MCF 10A (cell line): ENCODE measurements at regions not wholly inside any gene's neighbourhood (a gene's known extent, or its start where the extent isn't known, plus 50 kb on each side); places are given as distances from the start of the nearest gene placed in this dataset.

Source experiments
- BruUV-seq: library from RNA; stranded (reverse); fragments of 400-500 nt; replicated peaks from 2 replicates; lab custom pipeline; 2021; lab: Mats Ljungman, UMichigan
- CTCF ChIA-PET: fragments of 300-600 bp; sonication (Branson Sonifier 250); formaldehyde crosslinking; extraction: SDS; loops from one replicate; lab custom pipeline; 2021; ENCODE audit warnings: antibody characterized with exemption, inconsistent platforms; lab: Yijun Ruan, JAX
- POLR2A ChIA-PET: fragments of 300-600, 350-650 bp; sonication (Branson Sonifier 250); formaldehyde crosslinking; extraction: SDS; loops from one replicate; lab custom pipeline; 2020; ENCODE audit warnings: antibody characterized with exemption, inconsistent platforms; lab: Yijun Ruan, JAX
- DNase-seq: peaks from one replicate; pipeline ENCODE4 v3.0.0-alpha.2; 2018; ENCODE audit not compliant: unreplicated experiment
- H3K27ac Mint-ChIP-seq: one replicate; pipeline ENCODE4 v1.8.0; 2022; ENCODE audit warnings: mild to moderate bottlenecking, low read depth, mixed read lengths; ENCODE audit not compliant: unreplicated experiment
- H3K27me3 Mint-ChIP-seq: one replicate; pipeline ENCODE4 v1.8.0; 2022; ENCODE audit warnings: mixed read lengths; ENCODE audit not compliant: insufficient read depth, unreplicated experiment
- H3K36me3 Mint-ChIP-seq: one replicate; pipeline ENCODE4 v1.8.0; 2022; ENCODE audit warnings: mild to moderate bottlenecking, moderate library complexity, mixed read lengths; ENCODE audit not compliant: insufficient read depth, unreplicated experiment
- H3K4me1 Mint-ChIP-seq: one replicate; pipeline ENCODE4 v1.8.0; 2022; ENCODE audit warnings: mixed read lengths; ENCODE audit not compliant: insufficient read depth, unreplicated experiment
- H3K4me3 Mint-ChIP-seq: one replicate; pipeline ENCODE4 v1.8.0; 2022; ENCODE audit warnings: mild to moderate bottlenecking, moderate library complexity, mixed read lengths; ENCODE audit not compliant: unreplicated experiment
- H3K9me3 Mint-ChIP-seq: one replicate; pipeline ENCODE4 v1.8.0; 2022; ENCODE audit warnings: mixed read lengths; ENCODE audit not compliant: unreplicated experiment
- intact Hi-C: fragments of 100-400 bp; cut with micrococcal nuclease; formaldehyde crosslinking; loops from 2 replicates; pipeline ENCODE4 v1.14.1; 2022
- TF ChIP-seq, protein P1 (sequence below): fragments of 200-600 bp; IDR thresholded peaks from one replicate; pipeline ENCODE4 v1.8.0; 2022; ENCODE audit warnings: antibody characterized with exemption, mild to moderate bottlenecking; ENCODE audit not compliant: unreplicated experiment

DNA sequence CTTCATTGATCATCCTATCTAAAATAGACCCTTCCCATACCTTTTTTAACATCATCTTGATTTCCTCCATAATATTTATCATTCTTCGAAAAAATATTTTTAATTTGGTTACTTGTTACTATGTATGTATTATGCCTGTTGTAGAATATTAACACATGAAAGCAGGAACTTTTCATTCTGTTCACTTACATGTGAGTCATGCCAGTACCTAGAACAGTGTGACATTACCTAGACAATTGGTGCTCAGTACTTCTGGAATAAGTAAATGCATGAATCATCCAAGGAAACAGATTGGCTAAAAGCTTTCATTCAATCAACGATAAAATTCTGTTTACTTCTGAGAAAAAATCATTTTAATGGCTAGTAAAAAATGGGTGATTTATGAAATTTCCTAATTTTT, 76.4 kb downstream of the CXXC4 start:
- Mint-ChIP-seq H3K27me3 (no peaks in the 10 kb centered on the region), H3K4me3 (no peak overlapping the region), H3K4me1 (no peaks in the 10 kb centered on the region), H3K27ac (peak overlapping the region; percentile 25), H3K36me3 (no peaks in the 10 kb centered on the region), H3K9me3 (no peaks in the 10 kb centered on the region)
- intact Hi-C loops: no loop called here
- DNase-seq: peak; percentile 31
- ChIA-PET POLR2A (no interaction called here), CTCF (interaction anchor here (1.5 kb wide), 1 partner anchor 353 kb away, joined by 3 read pairs; no protein-coding TSS in a partner anchor)
- no TSS peak for BruUV-seq
- TF ChIP-seq, protein P1, sequence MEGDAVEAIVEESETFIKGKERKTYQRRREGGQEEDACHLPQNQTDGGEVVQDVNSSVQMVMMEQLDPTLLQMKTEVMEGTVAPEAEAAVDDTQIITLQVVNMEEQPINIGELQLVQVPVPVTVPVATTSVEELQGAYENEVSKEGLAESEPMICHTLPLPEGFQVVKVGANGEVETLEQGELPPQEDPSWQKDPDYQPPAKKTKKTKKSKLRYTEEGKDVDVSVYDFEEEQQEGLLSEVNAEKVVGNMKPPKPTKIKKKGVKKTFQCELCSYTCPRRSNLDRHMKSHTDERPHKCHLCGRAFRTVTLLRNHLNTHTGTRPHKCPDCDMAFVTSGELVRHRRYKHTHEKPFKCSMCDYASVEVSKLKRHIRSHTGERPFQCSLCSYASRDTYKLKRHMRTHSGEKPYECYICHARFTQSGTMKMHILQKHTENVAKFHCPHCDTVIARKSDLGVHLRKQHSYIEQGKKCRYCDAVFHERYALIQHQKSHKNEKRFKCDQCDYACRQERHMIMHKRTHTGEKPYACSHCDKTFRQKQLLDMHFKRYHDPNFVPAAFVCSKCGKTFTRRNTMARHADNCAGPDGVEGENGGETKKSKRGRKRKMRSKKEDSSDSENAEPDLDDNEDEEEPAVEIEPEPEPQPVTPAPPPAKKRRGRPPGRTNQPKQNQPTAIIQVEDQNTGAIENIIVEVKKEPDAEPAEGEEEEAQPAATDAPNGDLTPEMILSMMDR: no peak

DNA sequence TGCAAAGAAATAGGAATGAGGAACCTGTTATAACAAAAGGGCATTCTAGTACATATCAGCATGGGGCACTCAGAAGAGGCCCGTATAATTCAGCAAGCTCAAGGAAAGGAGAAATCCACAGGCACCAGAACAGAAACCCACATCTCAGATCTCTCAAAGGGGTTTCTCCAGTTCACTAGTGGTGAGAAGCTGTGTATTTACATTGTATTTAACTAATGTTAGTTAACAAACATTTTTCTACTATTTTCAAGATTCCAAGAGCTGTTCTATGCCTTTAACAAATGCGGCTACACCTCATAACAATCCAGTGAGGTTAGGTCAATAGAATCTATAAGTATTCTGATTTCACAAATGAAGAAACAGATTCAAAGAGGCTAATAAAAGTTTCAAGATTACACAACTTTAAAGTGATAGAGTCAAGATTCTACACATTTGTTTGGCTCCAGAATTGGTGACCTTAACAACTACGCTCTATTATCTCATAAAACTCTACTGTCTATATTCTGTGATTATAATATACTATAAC, 77.3 kb downstream of the CXXC4 start:
- Mint-ChIP-seq H3K27ac (no peak overlapping the region), H3K4me1 (no peaks in the 10 kb centered on the region), H3K36me3 (no peaks in the 10 kb centered on the region), H3K27me3 (no peaks in the 10 kb centered on the region), H3K4me3 (no peak overlapping the region), H3K9me3 (no peaks in the 10 kb centered on the region)
- CTCF ChIA-PET: interaction anchor here (0.5 to 0.6 kb wide), 2 partner anchors 101 to 510 kb away, joined by 3 read pairs; no protein-coding TSS in a partner anchor
- POLR2A ChIA-PET: no interaction called here
- DNase-seq: no peak
- intact Hi-C loops: no loop called here
- BruUV-seq: no TSS peak
- TF ChIP-seq, protein P1: no peak

DNA sequence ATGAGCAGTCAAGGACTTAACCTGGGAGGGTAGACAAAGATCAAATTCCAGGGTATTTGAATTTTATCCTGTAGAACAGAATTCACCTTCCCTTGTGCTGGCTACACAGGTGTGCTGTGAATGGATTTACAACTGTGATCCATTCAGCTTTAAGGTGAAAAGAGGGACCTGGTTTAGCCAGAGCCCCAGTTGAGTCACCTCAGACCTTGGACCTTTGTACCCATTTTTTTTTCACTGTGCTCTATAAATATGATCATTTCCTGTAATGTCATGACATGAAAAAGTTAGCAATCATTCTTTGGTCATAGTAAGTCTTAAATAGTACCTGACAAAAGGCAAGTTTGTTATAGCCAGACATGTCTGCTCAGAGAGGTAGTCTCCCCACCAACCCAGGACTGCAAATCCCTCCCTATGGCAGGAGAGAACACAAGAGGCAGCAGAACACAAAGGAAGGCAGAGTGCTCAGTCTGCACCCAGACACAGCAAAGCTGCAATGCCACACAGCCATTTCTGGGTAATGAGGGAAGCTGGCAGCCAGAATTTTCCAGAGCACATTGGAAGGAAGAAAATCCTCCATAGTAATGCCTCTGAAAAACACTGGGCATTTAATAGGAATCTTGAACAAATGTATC, 77.9 kb downstream of the CXXC4 start:
- no TSS peak for BruUV-seq
- Mint-ChIP-seq H3K4me1 (no peaks in the 10 kb centered on the region), H3K36me3 (no peaks in the 10 kb centered on the region), H3K4me3 (no peak overlapping the region), H3K9me3 (no peaks in the 10 kb centered on the region), H3K27ac (no peak overlapping the region), H3K27me3 (no peaks in the 10 kb centered on the region)
- ChIA-PET CTCF (interaction anchor here (0.5 to 0.6 kb wide), 2 partner anchors 102 to 511 kb away, joined by 3 read pairs; no protein-coding TSS in a partner anchor), POLR2A (no interaction called here)
- TF ChIP-seq, protein P1: no peak
- DNase-seq: no peak
- intact Hi-C loops: no loop called here

DNA sequence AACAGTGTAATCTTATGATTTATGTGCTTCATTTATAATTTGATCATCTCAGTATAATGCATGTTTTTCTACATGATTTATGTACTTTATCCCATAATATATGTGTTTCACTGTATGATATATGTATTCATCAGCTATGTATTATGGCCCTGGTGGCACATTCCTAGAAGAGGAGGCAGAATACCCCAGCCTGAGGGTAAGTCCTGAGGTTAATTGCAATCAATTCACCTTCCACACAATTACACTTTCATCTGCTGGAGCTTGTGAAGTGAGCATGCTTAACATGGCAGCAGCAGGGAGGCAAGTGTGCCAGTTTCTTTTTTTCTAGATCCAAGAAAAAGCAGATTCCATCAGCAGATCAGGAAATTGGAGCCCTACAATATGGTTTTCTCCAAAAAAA, 81.2 kb downstream of the CXXC4 start:
- Mint-ChIP-seq H3K27me3 (no peaks in the 10 kb centered on the region), H3K4me1 (no peaks in the 10 kb centered on the region), H3K9me3 (no peaks in the 10 kb centered on the region), H3K27ac (no peak overlapping the region), H3K4me3 (no peak overlapping the region), H3K36me3 (no peaks in the 10 kb centered on the region)
- BruUV-seq: no TSS peak
- POLR2A ChIA-PET: interaction anchor here (0.9 kb wide), 1 partner anchor 9 kb away, joined by 5 read pairs; no protein-coding TSS in a partner anchor
- no peak for DNase-seq
- CTCF ChIA-PET: interaction anchor here (0.7 kb wide), 2 partner anchors 15 to 937 kb away, joined by 3 read pairs; no protein-coding TSS in a partner anchor
- TF ChIP-seq, protein P1: no peak
- intact Hi-C loops: no loop called here
